Gastrocnemius medialis (tissue), 4 donors: ENCODE measurements at regions not wholly inside any gene's neighbourhood (a gene's known extent, or its start where the extent isn't known, plus 50 kb on each side); places are given as distances from the start of the nearest gene placed in this dataset.

Source experiments
- ATAC-seq, 2 donors: fragments of 150-250 bp; one replicate each; pipeline ENCODE4 v1.9.1; 2016
- DNase-seq, 2 donors: peaks; one replicate each; pipeline ENCODE4 v3.0.0-alpha.2; 2019
- H3K27ac ChIP-seq, 4 donors: fragments of 200-600 bp; sonication (generic); 1 replicate in 1 of 4; 2 replicates in 3 of 4; pipeline ENCODE4 v1.5.1; 2016 to 2018; ENCODE audit warnings: mild to moderate bottlenecking in 2 of 4, moderate library complexity in 1 of 4
- H3K27me3 ChIP-seq, 3 donors: fragments of 200-600 bp; sonication (generic) in 2 of 3; 1 replicate in 1 of 3; 2 replicates in 2 of 3; pipeline versions ENCODE4 v1.5.1 to v1.6.0; 2016 to 2019; ENCODE audit warnings: mild to moderate bottlenecking in 1 of 3, moderate library complexity in 1 of 3
- H3K36me3 ChIP-seq, 2 donors: fragments of 200-600 bp; sonication (generic) in 1 of 2; one replicate each; pipeline ENCODE4 v1.5.1; 2017 to 2018
- H3K4me1 ChIP-seq, 2 donors: fragments of 200-600 bp; sonication (generic) in 1 of 2; one replicate each; pipeline ENCODE4 v1.5.1; 2016 to 2017; ENCODE audit warnings: mild to moderate bottlenecking in 2 of 2
- H3K4me3 ChIP-seq, 4 donors: fragments of 200-600 bp; sonication (generic) in 3 of 4; 1 replicate in 1 of 4; 2 replicates in 3 of 4; pipeline ENCODE4 v1.5.1; 2016 to 2019; ENCODE audit warnings: mild to moderate bottlenecking in 2 of 4
- H3K9me3 ChIP-seq, 3 donors: fragments of 200-600 bp; sonication (generic) in 2 of 3; 1 replicate in 1 of 3; 2 replicates in 2 of 3; pipeline ENCODE4 v1.5.1; 2016 to 2019
- POLR2A ChIP-seq, 2 donors: fragments of 450-650 bp; IDR thresholded peaks; one replicate each; pipeline ENCODE4 v1.6.1; 2017; ENCODE audit warnings: antibody characterized with exemption in 2 of 2, mild to moderate bottlenecking in 2 of 2, moderate library complexity in 2 of 2
- in situ Hi-C, 4 donors: fragments of 200-750 bp; cut with MboI; loops; one replicate each; pipeline versions ENCODE4 v1.15.0 to v1.8.0; 2017; ENCODE audit warnings: low sequenced_read_pairs in 4 of 4
- intact Hi-C: fragments of 100-400 bp; cut with DNase I; formaldehyde crosslinking; loops from one replicate; pipeline ENCODE4 v1.15.1; 2023; ENCODE audit warnings: low total_unique reads
- TF ChIP-seq, protein P1 (sequence below), 5 experiments: fragments of 450-650 bp in 3 of 5; fragments of 200-600 bp in 2 of 5; sonication (generic) in 2 of 5; IDR thresholded peaks in 4 of 5; conservative IDR thresholded peaks in 1 of 5; 1 replicate in 4 of 5; 2 replicates in 1 of 5; pipeline ENCODE4 v1.5.1; 2016 to 2019; ENCODE audit warnings: antibody characterized with exemption in 5 of 5, mild to moderate bottlenecking in 3 of 5, moderate library complexity in 3 of 5

- Histone ChIP-seq H3K27ac (peak overlapping the region in 1 of 4 donors; percentile 48), H3K9me3 (no peaks in the 10 kb centered on the region), H3K4me1 (peaks cover 18 to 20% of the 10 kb centered on the region in 2 donors), H3K36me3 (no peaks in the 10 kb centered on the region), H3K4me3 (no peak overlapping the region), H3K27me3 (no peaks in the 10 kb centered on the region)
- intact Hi-C loops, result no loop called here
- in situ Hi-C loops, result no loop called here
- DNase-seq, result no peak
- TF ChIP-seq POLR2A (IDR thresholded peaks at IDR 0.05), result no peak
- TF ChIP-seq, protein P1, sequence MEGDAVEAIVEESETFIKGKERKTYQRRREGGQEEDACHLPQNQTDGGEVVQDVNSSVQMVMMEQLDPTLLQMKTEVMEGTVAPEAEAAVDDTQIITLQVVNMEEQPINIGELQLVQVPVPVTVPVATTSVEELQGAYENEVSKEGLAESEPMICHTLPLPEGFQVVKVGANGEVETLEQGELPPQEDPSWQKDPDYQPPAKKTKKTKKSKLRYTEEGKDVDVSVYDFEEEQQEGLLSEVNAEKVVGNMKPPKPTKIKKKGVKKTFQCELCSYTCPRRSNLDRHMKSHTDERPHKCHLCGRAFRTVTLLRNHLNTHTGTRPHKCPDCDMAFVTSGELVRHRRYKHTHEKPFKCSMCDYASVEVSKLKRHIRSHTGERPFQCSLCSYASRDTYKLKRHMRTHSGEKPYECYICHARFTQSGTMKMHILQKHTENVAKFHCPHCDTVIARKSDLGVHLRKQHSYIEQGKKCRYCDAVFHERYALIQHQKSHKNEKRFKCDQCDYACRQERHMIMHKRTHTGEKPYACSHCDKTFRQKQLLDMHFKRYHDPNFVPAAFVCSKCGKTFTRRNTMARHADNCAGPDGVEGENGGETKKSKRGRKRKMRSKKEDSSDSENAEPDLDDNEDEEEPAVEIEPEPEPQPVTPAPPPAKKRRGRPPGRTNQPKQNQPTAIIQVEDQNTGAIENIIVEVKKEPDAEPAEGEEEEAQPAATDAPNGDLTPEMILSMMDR (IDR thresholded peaks at IDR 0.05 in 4 of 5, conservative IDR thresholded peaks at IDR 0.05 in 1 of 5), result no peak
- peak in 1 of 2 donors; percentile 39 for ATAC-seq
Observed at GRCh38 chr5:143543358-143544255, 140.1 kb upstream of the NR3C1 start.

DNA sequence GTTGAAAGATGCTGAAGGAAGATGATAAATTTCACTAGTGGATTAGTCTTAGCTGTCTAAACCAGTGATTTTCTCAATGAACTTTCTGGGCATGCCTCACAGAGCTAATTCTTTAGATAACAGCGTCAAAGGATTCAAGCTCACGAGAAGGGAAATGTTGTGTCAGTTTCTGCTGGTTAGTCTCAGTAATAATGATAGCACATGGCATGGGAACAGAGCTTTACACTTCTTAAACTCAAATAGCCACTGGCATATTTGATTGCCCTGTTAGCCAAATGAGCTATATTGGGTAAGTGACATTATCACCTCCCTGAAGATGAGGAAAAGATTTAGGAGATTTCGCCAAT is 139.3 kb upstream of the NR3C1 start:
- DNase-seq (no peak), ATAC-seq (no peak)
- H3K9me3 ChIP-seq, result no peaks in the 10 kb centered on the region
- in situ Hi-C loops, result no loop called here
- peaks cover 18 to 20% of the 10 kb centered on the region in 2 donors for H3K4me1 ChIP-seq
- H3K27me3 ChIP-seq, result no peaks in the 10 kb centered on the region
- no peak overlapping the region for H3K27ac ChIP-seq
- intact Hi-C loops, result no loop called here
- TF ChIP-seq, protein P1 (IDR thresholded peaks at IDR 0.05 in 4 of 5, conservative IDR thresholded peaks at IDR 0.05 in 1 of 5), result no peak
- TF ChIP-seq POLR2A (IDR thresholded peaks at IDR 0.05), result no peak
- no peaks in the 10 kb centered on the region for H3K36me3 ChIP-seq
- no peak overlapping the region for H3K4me3 ChIP-seq

GRCh38 chr5:143541943-143542797 is 138.7 kb upstream of the NR3C1 start:
- Histone ChIP-seq H3K9me3 (no peaks in the 10 kb centered on the region), H3K27me3 (no peaks in the 10 kb centered on the region), H3K36me3 (no peaks in the 10 kb centered on the region), H3K4me1 (peaks cover 18 to 20% of the 10 kb centered on the region in 2 donors), H3K27ac (no peak overlapping the region), H3K4me3 (no peak overlapping the region)
- TF ChIP-seq, protein P1 (IDR thresholded peaks at IDR 0.05 in 4 of 5, conservative IDR thresholded peaks at IDR 0.05 in 1 of 5), result no peak
- no peak for TF ChIP-seq POLR2A (IDR thresholded peaks at IDR 0.05)
- ATAC-seq (peak; percentile 64 to 74), DNase-seq (no peak)
- intact Hi-C loops, result no loop called here
- in situ Hi-C loops, result no loop called here

DNA sequence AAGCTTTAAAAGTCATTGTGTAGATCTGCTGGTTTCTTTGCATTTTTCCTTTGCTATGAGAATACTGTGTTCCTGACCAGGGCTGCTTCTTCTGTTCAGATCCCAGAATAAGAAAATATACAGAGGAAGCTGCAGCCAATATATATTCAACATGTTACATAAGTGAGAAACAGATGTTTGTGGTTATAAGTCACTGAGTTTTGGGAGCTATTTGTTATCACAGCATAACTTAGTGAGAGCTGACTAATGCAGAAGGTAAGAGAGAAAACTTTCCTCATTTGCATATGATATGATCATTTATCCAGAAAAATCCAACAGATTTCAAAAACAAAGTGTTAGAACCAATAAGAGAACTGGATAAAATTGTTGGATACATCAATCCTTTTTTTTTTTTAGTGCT is 136.3 kb upstream of the NR3C1 start:
- H3K4me1 ChIP-seq, result peaks cover 18 to 20% of the 10 kb centered on the region in 2 donors
- no peak overlapping the region for H3K27ac ChIP-seq
- H3K27me3 ChIP-seq, result no peaks in the 10 kb centered on the region
- in situ Hi-C loops, result no loop called here
- no peaks in the 10 kb centered on the region for H3K9me3 ChIP-seq
- ATAC-seq (no peak), DNase-seq (no peak)
- no peak overlapping the region for H3K4me3 ChIP-seq
- intact Hi-C loops, result no loop called here
- no peaks in the 10 kb centered on the region for H3K36me3 ChIP-seq
- no peak for TF ChIP-seq POLR2A (IDR thresholded peaks at IDR 0.05)
- TF ChIP-seq, protein P1 (IDR thresholded peaks at IDR 0.05 in 4 of 5, conservative IDR thresholded peaks at IDR 0.05 in 1 of 5), result no peak
